ENCODE measurements at regions not wholly inside any gene's neighbourhood (a gene's known extent, or its start where the extent isn't known, plus 50 kb on each side); places are given as distances from the start of the nearest gene placed in this dataset.

GRCh38 chr9:119941091-119941490 is 571.9 kb upstream of the BRINP1 start:
- TF ChIP-seq, protein P1, sequence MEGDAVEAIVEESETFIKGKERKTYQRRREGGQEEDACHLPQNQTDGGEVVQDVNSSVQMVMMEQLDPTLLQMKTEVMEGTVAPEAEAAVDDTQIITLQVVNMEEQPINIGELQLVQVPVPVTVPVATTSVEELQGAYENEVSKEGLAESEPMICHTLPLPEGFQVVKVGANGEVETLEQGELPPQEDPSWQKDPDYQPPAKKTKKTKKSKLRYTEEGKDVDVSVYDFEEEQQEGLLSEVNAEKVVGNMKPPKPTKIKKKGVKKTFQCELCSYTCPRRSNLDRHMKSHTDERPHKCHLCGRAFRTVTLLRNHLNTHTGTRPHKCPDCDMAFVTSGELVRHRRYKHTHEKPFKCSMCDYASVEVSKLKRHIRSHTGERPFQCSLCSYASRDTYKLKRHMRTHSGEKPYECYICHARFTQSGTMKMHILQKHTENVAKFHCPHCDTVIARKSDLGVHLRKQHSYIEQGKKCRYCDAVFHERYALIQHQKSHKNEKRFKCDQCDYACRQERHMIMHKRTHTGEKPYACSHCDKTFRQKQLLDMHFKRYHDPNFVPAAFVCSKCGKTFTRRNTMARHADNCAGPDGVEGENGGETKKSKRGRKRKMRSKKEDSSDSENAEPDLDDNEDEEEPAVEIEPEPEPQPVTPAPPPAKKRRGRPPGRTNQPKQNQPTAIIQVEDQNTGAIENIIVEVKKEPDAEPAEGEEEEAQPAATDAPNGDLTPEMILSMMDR (IDR thresholded peaks at IDR 0.05; ENCODE audit: low read depth, low read length): no peak

DNA sequence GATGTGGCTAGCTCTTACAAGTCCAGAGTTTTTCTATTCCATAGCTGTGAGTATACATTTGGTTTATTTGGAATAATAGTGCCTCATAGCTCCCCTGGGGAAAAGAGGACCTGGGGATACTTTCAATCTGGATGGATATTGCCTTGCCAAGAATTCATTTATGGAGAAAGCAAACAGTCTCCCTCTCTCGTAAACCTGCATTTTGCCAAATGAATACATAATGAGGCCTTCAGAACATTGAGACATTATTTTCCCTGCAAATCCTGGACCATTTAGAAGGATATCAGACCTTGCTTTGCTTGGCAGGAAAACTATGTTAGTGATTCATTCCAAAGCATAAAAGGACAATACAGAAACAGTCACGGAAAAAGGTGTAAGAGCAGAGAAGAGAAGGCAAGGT is 569.6 kb upstream of the BRINP1 start:
- TF ChIP-seq, protein P1 (IDR thresholded peaks at IDR 0.05; ENCODE audit: low read depth, low read length): no peak
- no peak for DNase-seq (ENCODE audit: extremely low read depth, low read depth)

More at GRCh38 chr9:119941091-119941490, 571.9 kb upstream of the BRINP1 start:
- DNase-seq (ENCODE audit: extremely low read depth, low read depth): no peak

DNA sequence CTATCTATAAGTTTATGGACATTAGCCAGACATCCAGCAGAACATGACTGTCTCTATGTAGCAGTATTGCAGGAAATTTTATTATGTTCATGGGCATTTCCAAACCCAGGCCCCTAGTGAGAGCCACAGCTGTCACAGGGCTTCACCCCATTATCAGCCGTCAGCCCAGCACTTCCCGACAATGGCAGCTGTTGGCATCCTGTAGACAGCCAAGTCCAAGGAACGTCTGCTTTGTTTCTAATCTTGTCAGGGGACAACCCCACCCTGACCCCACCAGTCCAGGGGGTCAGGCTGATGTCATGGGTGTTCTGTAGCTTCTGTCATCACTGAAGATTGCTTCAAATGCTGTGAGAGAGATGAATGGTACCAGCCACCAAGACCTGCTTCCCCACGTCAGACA is 565.3 kb upstream of the BRINP1 start:
- TF ChIP-seq, protein P1 (IDR thresholded peaks at IDR 0.05; ENCODE audit: low read depth, low read length): no peak
- no peak for DNase-seq (ENCODE audit: extremely low read depth, low read depth)

- TF ChIP-seq, protein P1 (IDR thresholded peaks at IDR 0.05; ENCODE audit: low read depth, low read length): no peak
- DNase-seq (ENCODE audit: extremely low read depth, low read depth): no peak
Measured at GRCh38 chr9:119933191-119933590, 564.0 kb upstream of the BRINP1 start.

GRCh38 chr9:119924736-119925135 is 555.5 kb upstream of the BRINP1 start:
- TF ChIP-seq, protein P1 (IDR thresholded peaks at IDR 0.05; ENCODE audit: low read depth, low read length): no peak
- no peak for DNase-seq (ENCODE audit: extremely low read depth, low read depth)

DNA sequence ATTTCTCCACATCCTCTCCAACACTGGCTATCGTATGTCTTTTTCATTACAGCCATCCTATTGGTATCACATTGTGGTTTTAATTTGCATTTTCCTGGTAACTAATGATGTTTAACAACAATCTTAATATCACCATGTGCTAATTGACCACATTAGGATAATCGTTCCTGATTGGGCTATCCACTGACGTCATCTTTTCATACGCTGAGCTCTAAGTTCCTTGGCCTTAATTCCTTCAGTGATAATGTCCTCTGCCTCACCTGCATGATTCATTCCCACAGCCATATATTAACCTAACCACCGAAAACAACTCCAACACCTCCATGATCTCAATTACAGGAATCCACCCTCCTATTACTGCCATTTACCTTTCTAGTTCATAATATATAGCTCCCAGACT is 547.9 kb upstream of the BRINP1 start:
- no peak for DNase-seq (ENCODE audit: extremely low read depth, low read depth)

DNA sequence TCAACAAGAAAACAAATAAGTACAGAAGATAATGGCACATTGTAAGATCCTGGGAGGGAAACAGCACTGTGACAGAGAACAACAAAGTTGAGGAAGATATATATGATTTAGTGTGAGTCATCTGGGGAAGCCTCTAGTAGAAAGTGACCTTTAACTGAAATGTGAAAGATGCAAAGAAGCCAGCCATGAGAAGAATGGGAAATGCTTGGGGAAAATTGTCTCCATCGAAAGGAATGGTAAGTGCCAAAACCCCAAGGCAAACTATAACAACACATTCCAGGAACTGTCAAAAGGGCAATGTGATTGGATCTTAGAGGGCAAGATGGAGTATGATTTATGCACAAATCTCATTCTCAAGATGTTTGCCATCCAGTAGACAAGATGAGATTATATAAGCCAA is 537.8 kb upstream of the BRINP1 start:
- TF ChIP-seq, protein P1 (IDR thresholded peaks at IDR 0.05; ENCODE audit: low read depth, low read length): no peak

More for the DNA sequence above, 547.9 kb upstream of the BRINP1 start:
- TF ChIP-seq, protein P1 (IDR thresholded peaks at IDR 0.05; ENCODE audit: low read depth, low read length): no peak

More for the DNA sequence above, 537.8 kb upstream of the BRINP1 start:
- DNase-seq (ENCODE audit: extremely low read depth, low read depth): no peak
